Activated T-helper 1 cell treated with anti-CD3 and anti-CD28 coated beads, Interleukin-12 subunit alpha, Interleukin-12 subunit beta, Interleukin-2, Interleukin-4 antibody, amounts not matched to agents 30 ng/mL and 10 ng/mL and 1 ng/mL, durations not matched to agents 14 hours and 24 hours and 36 hours (primary cell): ENCODE measurements at regions not wholly inside any gene's neighbourhood (a gene's known extent, or its start where the extent isn't known, plus 50 kb on each side); places are given as distances from the start of the nearest gene placed in this dataset.

Experiments used
- DNase-seq: peaks from one replicate; pipeline ENCODE4 v3.0.0; 2021; ENCODE audit warnings: low spot score
- H3K27ac Mint-ChIP-seq: one replicate; pipeline ENCODE4 v1.8.0; 2021; ENCODE audit warnings: mild to moderate bottlenecking, mixed read lengths
- H3K27me3 Mint-ChIP-seq: one replicate; pipeline ENCODE4 v1.8.0; 2022; ENCODE audit warnings: mild to moderate bottlenecking, moderate library complexity, mixed read lengths; ENCODE audit not compliant: insufficient read depth
- H3K36me3 Mint-ChIP-seq: one replicate; pipeline ENCODE4 v1.8.0; 2021; ENCODE audit warnings: low read depth, mixed read lengths
- H3K4me1 Mint-ChIP-seq: one replicate; pipeline ENCODE4 v1.8.0; 2021; ENCODE audit warnings: low read depth, mixed read lengths
- H3K4me3 Mint-ChIP-seq: one replicate; pipeline ENCODE4 v1.8.0; 2021; ENCODE audit warnings: mild to moderate bottlenecking, moderate library complexity, mixed read lengths
- H3K9me3 Mint-ChIP-seq: one replicate; pipeline ENCODE4 v1.8.0; 2021; ENCODE audit warnings: mixed read lengths
- intact Hi-C: fragments of 100-400 bp; cut with micrococcal nuclease; formaldehyde crosslinking; loops from one replicate; pipeline ENCODE4 v1.15.1; 2024

DNA sequence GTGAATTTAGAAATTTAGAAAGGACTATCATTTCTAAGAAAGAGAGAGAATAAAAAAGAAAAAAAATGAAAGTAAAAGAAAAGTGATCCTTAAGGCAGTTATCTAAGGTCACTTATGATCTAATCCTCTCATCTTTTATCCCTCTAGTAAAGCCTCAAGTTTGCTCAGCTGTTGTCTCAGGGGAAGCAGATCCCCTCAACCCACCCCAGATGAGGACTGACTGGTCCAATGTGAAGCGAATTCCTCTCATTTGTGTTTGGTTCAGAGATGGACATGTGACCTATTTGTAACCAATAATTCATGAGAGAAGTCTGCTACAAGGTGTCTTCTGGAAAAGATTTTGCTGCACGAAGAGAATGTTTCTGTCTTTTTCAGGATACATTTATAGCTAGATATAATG, 1591.3 kb downstream of the ADGRL3 start:
- no peaks in the 10 kb centered on the region for H3K36me3 Mint-ChIP-seq
- no peak overlapping the region for H3K27ac Mint-ChIP-seq
- peaks cover 7% of the 10 kb centered on the region for H3K9me3 Mint-ChIP-seq
- DNase-seq, result no peak
- H3K4me3 Mint-ChIP-seq, result no peak overlapping the region
- no peaks in the 10 kb centered on the region for H3K4me1 Mint-ChIP-seq
- H3K27me3 Mint-ChIP-seq, result no peaks in the 10 kb centered on the region
- intact Hi-C loops, result no loop called here

DNA sequence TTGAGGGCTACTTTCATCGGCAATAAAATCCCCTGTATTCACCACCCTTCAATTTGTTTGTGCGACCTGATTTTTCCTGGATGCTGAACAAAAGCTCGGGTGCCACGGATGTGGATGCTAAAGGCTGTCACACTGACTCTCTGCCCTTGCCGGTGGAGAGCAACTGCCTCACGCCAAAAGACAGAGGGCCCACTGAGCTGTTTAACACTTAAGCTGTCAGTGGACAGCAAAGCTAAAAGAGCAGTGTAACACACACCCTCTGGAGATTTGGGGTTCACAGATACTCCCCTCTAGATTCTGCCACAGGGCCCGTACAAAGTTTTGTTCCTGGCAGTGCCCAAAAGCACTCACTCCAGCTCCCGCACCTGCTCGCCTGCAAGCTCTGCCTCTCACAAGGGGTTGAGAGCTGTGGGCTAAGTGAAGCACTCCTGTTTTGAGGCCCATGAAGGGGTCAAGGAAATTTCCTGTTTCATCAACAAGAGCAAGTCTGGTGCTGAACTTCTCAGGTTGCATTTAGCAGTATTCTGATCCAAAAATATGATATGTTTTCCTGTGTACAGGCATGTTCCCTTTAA, 1571.9 kb downstream of the ADGRL3 start:
- H3K9me3 Mint-ChIP-seq, result peaks cover 12% of the 10 kb centered on the region
- no peaks in the 10 kb centered on the region for H3K4me1 Mint-ChIP-seq
- no peak overlapping the region for H3K4me3 Mint-ChIP-seq
- no peak for DNase-seq
- no peak overlapping the region for H3K27ac Mint-ChIP-seq
- no peaks in the 10 kb centered on the region for H3K27me3 Mint-ChIP-seq
- H3K36me3 Mint-ChIP-seq, result no peaks in the 10 kb centered on the region
- intact Hi-C loops, result no loop called here

DNA sequence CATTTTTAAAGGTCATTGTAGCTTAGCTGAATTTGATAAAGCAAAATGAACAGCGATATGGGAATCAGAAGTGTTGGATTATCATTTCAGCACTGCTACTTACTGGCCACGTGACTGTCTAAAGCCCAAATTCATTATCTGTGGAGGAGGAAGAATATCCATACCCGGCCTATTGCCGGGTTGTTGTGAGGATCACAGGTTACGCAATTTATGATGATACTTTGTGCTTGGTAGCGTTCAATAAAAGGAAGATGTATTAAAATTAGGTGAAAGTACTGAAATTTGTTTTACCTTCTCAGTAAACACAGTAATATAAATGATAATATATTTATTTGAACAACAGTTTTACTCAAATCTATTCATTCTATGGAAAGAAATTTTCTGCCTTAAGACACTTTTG, 1540.2 kb downstream of the ADGRL3 start:
- Mint-ChIP-seq H3K36me3 (no peaks in the 10 kb centered on the region), H3K4me1 (no peaks in the 10 kb centered on the region), H3K27ac (no peak overlapping the region), H3K27me3 (no peaks in the 10 kb centered on the region), H3K4me3 (no peak overlapping the region), H3K9me3 (peaks cover 11% of the 10 kb centered on the region)
- no peak for DNase-seq
- intact Hi-C loops, result no loop called here

DNA sequence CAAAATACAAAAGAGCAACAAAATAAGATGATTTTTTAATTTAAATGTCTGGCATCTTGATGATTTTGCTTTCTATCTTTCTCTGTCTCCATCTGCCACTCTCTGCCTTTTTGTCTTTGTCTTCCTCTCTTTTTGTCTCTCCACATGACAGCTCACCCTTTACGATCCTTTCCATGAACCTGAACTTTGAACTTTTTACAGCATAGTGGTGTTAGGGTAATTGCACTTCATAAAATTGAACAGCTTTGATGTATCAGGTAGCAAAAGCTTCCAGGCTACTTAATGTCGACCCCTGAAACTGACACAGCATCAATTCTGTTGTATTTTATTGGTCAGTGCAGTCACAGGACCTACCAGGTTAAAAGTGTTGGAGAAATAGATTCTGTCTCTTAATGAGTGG, 1517.0 kb downstream of the ADGRL3 start:
- H3K27ac Mint-ChIP-seq, result no peak overlapping the region
- intact Hi-C loops, result no loop called here
- H3K4me3 Mint-ChIP-seq, result no peak overlapping the region
- no peak for DNase-seq
- H3K27me3 Mint-ChIP-seq, result no peaks in the 10 kb centered on the region
- H3K4me1 Mint-ChIP-seq, result no peaks in the 10 kb centered on the region
- no peaks in the 10 kb centered on the region for H3K9me3 Mint-ChIP-seq
- no peaks in the 10 kb centered on the region for H3K36me3 Mint-ChIP-seq

DNA sequence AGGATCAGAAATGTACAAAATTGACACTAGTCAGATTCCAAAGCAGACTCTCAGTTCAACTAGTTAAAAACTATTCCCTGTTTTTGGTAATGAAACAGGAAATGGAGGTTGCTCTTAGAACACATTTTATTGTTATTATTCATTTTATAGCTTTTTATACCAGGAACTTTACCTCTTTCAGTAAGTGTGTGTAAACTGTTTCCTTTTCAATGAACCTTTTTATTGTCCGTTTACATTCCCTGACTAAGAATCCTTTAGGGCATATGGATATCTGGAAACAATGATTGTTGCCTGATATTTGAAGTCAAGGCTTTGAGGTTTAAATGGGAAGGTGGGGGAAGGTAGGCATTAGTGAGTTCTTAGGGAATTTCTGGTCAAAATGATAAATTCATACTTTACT, 1511.4 kb downstream of the ADGRL3 start:
- Mint-ChIP-seq H3K4me3 (no peak overlapping the region), H3K27ac (no peak overlapping the region), H3K36me3 (no peaks in the 10 kb centered on the region), H3K9me3 (no peaks in the 10 kb centered on the region), H3K27me3 (no peaks in the 10 kb centered on the region), H3K4me1 (no peaks in the 10 kb centered on the region)
- intact Hi-C loops, result no loop called here
- DNase-seq, result no peak

DNA sequence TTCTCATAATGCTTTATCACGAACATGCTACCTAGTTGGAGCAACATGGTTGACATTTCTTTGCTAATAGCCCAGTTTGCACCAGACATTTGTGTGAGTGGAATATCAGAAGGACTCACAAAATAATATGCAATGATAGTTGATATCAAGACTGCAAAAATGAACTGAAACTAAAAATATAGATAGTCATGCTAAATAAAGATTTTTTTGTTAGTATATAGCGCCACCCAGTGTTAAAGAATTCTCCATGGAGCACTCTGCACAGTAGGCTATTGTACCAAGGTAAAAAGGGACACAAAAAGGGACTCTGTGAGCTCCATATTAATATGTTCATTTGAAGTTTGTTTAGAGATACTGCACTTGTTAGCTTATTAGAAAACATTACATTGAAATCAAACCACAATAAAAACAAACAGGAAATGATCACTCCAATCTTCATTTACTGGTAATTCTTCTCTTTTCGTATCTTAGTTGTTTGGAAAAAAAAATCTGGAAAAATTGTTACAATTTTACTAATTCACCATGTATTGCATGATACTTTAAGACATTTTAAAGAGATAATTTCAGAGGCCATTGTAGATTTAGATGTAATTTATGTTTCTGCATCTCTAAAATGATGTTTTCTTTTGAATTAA, 1509.6 kb downstream of the ADGRL3 start:
- Mint-ChIP-seq H3K9me3 (no peaks in the 10 kb centered on the region), H3K4me1 (no peaks in the 10 kb centered on the region), H3K4me3 (no peak overlapping the region), H3K27ac (no peak overlapping the region), H3K36me3 (no peaks in the 10 kb centered on the region), H3K27me3 (no peaks in the 10 kb centered on the region)
- intact Hi-C loops, result no loop called here
- DNase-seq, result no peak

DNA sequence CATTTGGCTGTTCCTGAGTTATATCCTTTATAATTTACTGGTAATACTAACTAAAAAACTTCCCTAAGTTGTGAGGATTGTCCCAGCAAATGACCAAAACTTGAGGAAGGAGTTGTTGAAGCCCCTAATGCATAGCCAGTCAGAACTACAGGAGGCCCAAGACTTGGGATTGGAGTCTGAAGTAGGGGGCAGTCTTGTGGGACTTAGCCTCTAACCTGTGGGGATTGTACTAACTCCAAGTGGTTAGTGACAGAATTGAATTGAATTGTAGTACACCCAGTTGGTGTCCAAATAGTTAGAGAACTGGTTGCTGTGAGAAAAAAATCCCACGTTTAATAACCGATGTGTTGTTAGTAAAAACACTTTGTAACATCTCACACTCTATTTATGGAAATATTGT, 1506.3 kb downstream of the ADGRL3 start:
- Mint-ChIP-seq H3K27ac (no peak overlapping the region), H3K36me3 (no peaks in the 10 kb centered on the region), H3K4me1 (no peaks in the 10 kb centered on the region), H3K4me3 (no peak overlapping the region), H3K9me3 (no peaks in the 10 kb centered on the region), H3K27me3 (no peaks in the 10 kb centered on the region)
- intact Hi-C loops, result no loop called here
- no peak for DNase-seq

DNA sequence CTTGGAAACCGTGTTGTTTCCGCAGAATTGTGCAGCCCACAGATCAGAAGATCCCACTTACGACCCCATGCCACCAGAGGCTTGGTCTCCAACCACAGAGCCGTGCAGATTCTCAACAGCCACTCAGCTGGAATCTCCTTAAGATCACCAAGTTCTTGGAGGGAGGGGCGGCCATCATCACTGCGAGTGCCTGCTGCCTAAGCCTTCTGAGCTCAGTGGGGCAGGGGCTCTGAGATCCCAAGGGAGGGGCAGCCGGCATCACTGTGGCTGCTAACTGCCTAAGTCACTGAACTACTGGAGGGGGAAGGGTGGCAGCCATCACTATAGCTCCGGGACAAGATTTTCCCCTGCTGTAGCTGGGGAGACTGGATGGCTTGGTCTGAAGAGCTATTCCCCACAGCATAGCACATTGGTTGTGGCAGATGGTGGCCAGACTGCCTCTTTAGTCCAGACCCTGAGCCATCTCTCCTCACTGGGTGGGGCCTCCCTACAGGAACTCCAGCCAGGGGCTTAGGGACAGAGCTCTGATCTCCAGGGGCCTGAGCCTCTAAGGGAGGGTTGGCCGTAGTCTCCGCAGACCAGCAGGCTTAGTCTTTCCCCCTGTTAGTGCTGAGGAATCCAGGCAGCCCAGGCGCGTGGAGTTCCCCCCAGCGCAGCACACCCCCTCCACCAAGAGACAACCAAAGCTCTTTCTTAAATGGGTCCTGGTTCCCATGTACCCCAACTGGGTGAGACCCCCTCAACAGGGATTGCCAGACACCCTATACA, 1483.9 kb downstream of the ADGRL3 start:
- DNase-seq, result no peak
- no peaks in the 10 kb centered on the region for H3K36me3 Mint-ChIP-seq
- H3K9me3 Mint-ChIP-seq, result peaks cover 3% of the 10 kb centered on the region
- no peaks in the 10 kb centered on the region for H3K4me1 Mint-ChIP-seq
- H3K4me3 Mint-ChIP-seq, result no peak overlapping the region
- intact Hi-C loops, result no loop called here
- no peaks in the 10 kb centered on the region for H3K27me3 Mint-ChIP-seq
- H3K27ac Mint-ChIP-seq, result no peak overlapping the region

DNA sequence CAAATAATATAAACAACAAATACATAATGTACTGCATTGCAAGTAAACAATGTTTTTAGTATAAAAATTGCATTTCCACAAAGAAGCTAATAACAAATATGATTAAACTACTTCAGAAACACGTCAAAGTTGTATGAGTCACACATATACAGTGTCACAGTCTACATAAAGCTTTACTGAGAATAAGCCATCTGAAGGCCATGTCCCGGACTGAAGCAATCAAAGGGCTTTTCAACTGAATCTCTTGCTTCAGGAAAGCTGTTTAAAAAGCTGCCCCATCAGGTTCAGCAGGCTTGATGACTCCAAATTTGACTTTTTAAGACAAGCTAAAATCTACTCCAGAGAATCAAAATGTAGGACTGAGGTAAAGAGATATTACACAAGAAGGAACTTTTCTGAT, 1476.8 kb downstream of the ADGRL3 start:
- Mint-ChIP-seq H3K9me3 (peaks cover 3% of the 10 kb centered on the region), H3K27me3 (no peaks in the 10 kb centered on the region), H3K4me1 (no peaks in the 10 kb centered on the region), H3K36me3 (no peaks in the 10 kb centered on the region), H3K27ac (no peak overlapping the region), H3K4me3 (no peak overlapping the region)
- intact Hi-C loops, result no loop called here
- no peak for DNase-seq

DNA sequence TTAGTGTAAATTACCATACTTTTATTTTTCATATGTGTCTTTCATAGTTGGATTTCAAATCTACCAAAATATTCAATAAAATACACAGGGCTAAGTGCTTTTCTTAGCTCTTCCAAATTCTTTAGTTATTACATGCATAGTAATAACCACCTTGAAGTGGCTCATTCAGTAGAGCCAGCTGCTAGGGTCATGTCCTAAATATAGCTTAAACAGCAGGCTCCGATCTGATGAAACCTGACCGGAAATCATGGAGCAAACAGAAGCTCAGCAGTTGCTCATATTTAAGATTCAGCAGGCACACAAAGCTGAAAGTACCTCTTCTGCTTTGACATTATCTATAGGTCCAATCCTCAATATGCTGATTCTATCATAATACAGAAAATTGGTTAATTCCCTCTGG, 1470.4 kb downstream of the ADGRL3 start:
- H3K4me3 Mint-ChIP-seq, result no peak overlapping the region

DNA sequence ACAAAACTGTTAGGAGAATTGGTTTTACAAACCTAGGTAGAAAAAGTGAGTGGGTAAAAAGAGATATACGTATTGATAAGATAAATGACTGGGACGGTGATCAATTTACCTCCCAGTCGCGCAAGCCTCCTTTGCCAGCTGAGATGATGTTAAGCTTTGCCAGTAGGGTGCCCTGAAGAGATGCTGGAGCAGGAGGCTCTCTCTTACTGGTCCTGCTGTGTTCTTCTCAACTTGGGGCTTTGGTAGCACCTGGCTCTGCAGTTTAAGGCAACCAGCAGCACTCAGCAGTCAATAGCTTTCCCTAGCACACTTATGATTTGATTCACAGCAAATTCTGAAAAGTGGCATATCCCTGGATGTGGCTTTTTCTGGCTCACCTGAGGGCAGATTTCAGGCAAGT, 1461.7 kb downstream of the ADGRL3 start:
- no peak overlapping the region for H3K27ac Mint-ChIP-seq
- no peak for DNase-seq
- no peak overlapping the region for H3K4me3 Mint-ChIP-seq
- no peaks in the 10 kb centered on the region for H3K4me1 Mint-ChIP-seq
- H3K27me3 Mint-ChIP-seq, result no peaks in the 10 kb centered on the region
- intact Hi-C loops, result no loop called here
- no peaks in the 10 kb centered on the region for H3K9me3 Mint-ChIP-seq
- H3K36me3 Mint-ChIP-seq, result no peaks in the 10 kb centered on the region

More for the DNA sequence above, 1470.4 kb downstream of the ADGRL3 start:
- H3K36me3 Mint-ChIP-seq, result no peaks in the 10 kb centered on the region
- H3K9me3 Mint-ChIP-seq, result peaks cover 3% of the 10 kb centered on the region
- no peak for DNase-seq
- H3K27me3 Mint-ChIP-seq, result no peaks in the 10 kb centered on the region
- intact Hi-C loops, result no loop called here
- no peaks in the 10 kb centered on the region for H3K4me1 Mint-ChIP-seq
- H3K27ac Mint-ChIP-seq, result no peak overlapping the region

DNA sequence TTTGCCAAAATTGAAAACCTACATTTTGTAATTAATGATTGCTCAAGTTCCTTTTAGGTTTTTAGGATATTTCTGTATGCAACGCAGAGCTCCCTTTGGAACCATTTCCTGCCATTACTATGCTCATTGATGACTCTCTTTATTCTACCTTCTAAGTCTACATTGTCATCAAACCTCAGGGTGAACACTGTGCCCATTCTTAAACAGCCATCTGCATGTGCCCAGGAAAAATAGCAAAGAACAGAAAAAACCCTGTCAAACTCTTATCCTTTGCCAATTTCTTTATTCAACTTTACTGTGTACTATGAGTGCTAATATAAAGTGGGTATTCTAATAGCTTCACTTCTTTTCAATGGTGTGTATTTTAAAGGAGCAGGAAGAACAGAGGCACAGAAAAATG, 1455.9 kb downstream of the ADGRL3 start:
- Mint-ChIP-seq H3K27me3 (no peaks in the 10 kb centered on the region), H3K4me1 (no peaks in the 10 kb centered on the region), H3K27ac (no peak overlapping the region), H3K9me3 (peaks cover 4% of the 10 kb centered on the region), H3K4me3 (no peak overlapping the region), H3K36me3 (no peaks in the 10 kb centered on the region)
- intact Hi-C loops, result no loop called here
- DNase-seq, result no peak

DNA sequence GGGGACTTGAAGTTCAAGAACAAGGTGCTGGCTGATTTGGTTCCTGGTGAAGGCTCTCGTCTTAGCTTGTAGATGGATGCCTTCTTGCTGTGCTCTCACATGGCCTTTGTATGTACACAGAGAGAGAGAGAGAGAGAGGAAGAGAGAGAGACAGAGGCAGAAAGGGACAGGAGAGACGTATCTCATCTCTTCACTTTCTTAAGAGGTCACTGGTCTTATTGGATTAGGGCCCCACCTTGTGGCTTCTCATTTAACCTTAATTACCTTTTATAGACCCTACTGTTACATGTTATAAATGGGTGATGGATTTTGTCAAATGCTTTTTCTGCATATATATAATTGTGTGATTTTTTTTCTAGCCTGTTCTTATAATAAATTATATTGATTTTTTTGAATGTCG, 1444.2 kb downstream of the ADGRL3 start:
- DNase-seq, result no peak
- H3K27me3 Mint-ChIP-seq, result no peaks in the 10 kb centered on the region
- H3K4me1 Mint-ChIP-seq, result no peaks in the 10 kb centered on the region
- no peaks in the 10 kb centered on the region for H3K9me3 Mint-ChIP-seq
- intact Hi-C loops, result no loop called here
- no peak overlapping the region for H3K4me3 Mint-ChIP-seq
- H3K27ac Mint-ChIP-seq, result no peak overlapping the region
- H3K36me3 Mint-ChIP-seq, result no peaks in the 10 kb centered on the region
